Neural crest cell (in vitro differentiated cells): ENCODE measurements at regions not wholly inside any gene's neighbourhood (a gene's known extent, or its start where the extent isn't known, plus 50 kb on each side); places are given as distances from the start of the nearest gene placed in this dataset.

Source experiments
- DNase-seq: peaks from one replicate; pipeline ENCODE4 v3.0.0; 2021; ENCODE audit warnings: low read depth, mixed read lengths, low spot score
- H3K27ac Mint-ChIP-seq: one replicate; pipeline ENCODE4 v1.8.0; 2021; ENCODE audit warnings: mild to moderate bottlenecking, mixed read lengths; ENCODE audit not compliant: unreplicated experiment
- H3K27me3 Mint-ChIP-seq: 2 replicates; pipeline ENCODE4 v1.8.0; 2021; ENCODE audit warnings: low read depth, mild to moderate bottlenecking, mixed read lengths
- H3K36me3 Mint-ChIP-seq: 2 replicates; pipeline ENCODE4 v1.8.0; 2021; ENCODE audit warnings: low read depth, mild to moderate bottlenecking, mixed read lengths
- H3K4me1 Mint-ChIP-seq: 2 replicates; pipeline ENCODE4 v1.8.0; 2021; ENCODE audit warnings: mixed read lengths
- H3K4me3 Mint-ChIP-seq: one replicate; pipeline ENCODE4 v1.8.0; 2021; ENCODE audit warnings: mild to moderate bottlenecking, mixed read lengths
- H3K9me3 Mint-ChIP-seq: 2 replicates; pipeline ENCODE4 v1.8.0; 2021; ENCODE audit warnings: mixed read lengths
- CTCF ChIP-seq: fragments of 200-600 bp; sonication (generic); conservative IDR thresholded peaks from 2 replicates; pipeline ENCODE4 v1.5.0; 2021; ENCODE audit warnings: antibody characterized with exemption, mild to moderate bottlenecking

- TF ChIP-seq CTCF: no peak
- H3K27me3 Mint-ChIP-seq: no peaks in the 10 kb centered on the region
- DNase-seq: no peak
- no peak overlapping the region for H3K27ac Mint-ChIP-seq
- H3K9me3 Mint-ChIP-seq: no peaks in the 10 kb centered on the region
- H3K4me3 Mint-ChIP-seq: no peak overlapping the region
- H3K36me3 Mint-ChIP-seq: no peaks in the 10 kb centered on the region
- H3K4me1 Mint-ChIP-seq: no peaks in the 10 kb centered on the region
Measured at GRCh38 chr3:106265704-106266103, 396.9 kb upstream of the CBLB start.

GRCh38 chr3:106268696-106269095 is 399.9 kb upstream of the CBLB start:
- Mint-ChIP-seq H3K4me1 (no peaks in the 10 kb centered on the region), H3K27me3 (no peaks in the 10 kb centered on the region), H3K4me3 (no peak overlapping the region), H3K9me3 (no peaks in the 10 kb centered on the region), H3K36me3 (no peaks in the 10 kb centered on the region), H3K27ac (no peak overlapping the region)
- no peak for DNase-seq
- TF ChIP-seq CTCF: no peak

- H3K4me1 Mint-ChIP-seq: no peaks in the 10 kb centered on the region
- H3K4me3 Mint-ChIP-seq: no peak overlapping the region
- H3K9me3 Mint-ChIP-seq: no peaks in the 10 kb centered on the region
- no peaks in the 10 kb centered on the region for H3K36me3 Mint-ChIP-seq
- H3K27me3 Mint-ChIP-seq: no peaks in the 10 kb centered on the region
- no peak overlapping the region for H3K27ac Mint-ChIP-seq
- no peak for DNase-seq
- no peak for TF ChIP-seq CTCF
Measured at GRCh38 chr3:106272302-106272701, 403.5 kb upstream of the CBLB start.

GRCh38 chr3:106275592-106275991 is 406.8 kb upstream of the CBLB start:
- Mint-ChIP-seq H3K27ac (no peak overlapping the region), H3K27me3 (no peaks in the 10 kb centered on the region), H3K4me3 (no peak overlapping the region), H3K9me3 (no peaks in the 10 kb centered on the region), H3K36me3 (no peaks in the 10 kb centered on the region), H3K4me1 (no peaks in the 10 kb centered on the region)
- TF ChIP-seq CTCF: no peak
- DNase-seq: no peak

GRCh38 chr3:106276151-106276550 is 407.3 kb upstream of the CBLB start:
- TF ChIP-seq CTCF: no peak
- H3K36me3 Mint-ChIP-seq: no peaks in the 10 kb centered on the region
- no peaks in the 10 kb centered on the region for H3K4me1 Mint-ChIP-seq
- H3K9me3 Mint-ChIP-seq: no peaks in the 10 kb centered on the region
- no peak overlapping the region for H3K27ac Mint-ChIP-seq
- no peak for DNase-seq
- H3K27me3 Mint-ChIP-seq: no peaks in the 10 kb centered on the region
- H3K4me3 Mint-ChIP-seq: no peak overlapping the region
